CD4-positive, alpha-beta T cell (primary cell): ENCODE measurements at regions not wholly inside any gene's neighbourhood (a gene's known extent, or its start where the extent isn't known, plus 50 kb on each side); places are given as distances from the start of the nearest gene placed in this dataset.

Source experiments
- ATAC-seq: fragments of 200-7000 bp; cut with Tn5 transposase; one replicate; pipeline ENCODE4 v1.10.0; 2022; ENCODE audit warnings: mild to moderate bottlenecking; ENCODE audit not compliant: poor library complexity
- CTCF ChIA-PET: fragments of 350-600 bp; sonication (Branson Sonifier 250); formaldehyde crosslinking; loops from one replicate; lab custom pipeline; 2021; ENCODE audit warnings: antibody characterized with exemption, inconsistent platforms; lab: Charles Lee
- POLR2A ChIA-PET: fragments of 350-600 bp; sonication (Branson Sonifier 250); formaldehyde crosslinking; loops from one replicate; lab custom pipeline; 2021; ENCODE audit warnings: antibody characterized with exemption, inconsistent platforms; lab: Charles Lee
- DNase-seq, 14 experiments: peaks; one replicate each; pipeline ENCODE4 v3.0.0-alpha.2; 2013 to 2020; ENCODE audit warnings: mixed read lengths in 2 of 14
- H3K27ac ChIP-seq, 2 donors: one replicate each; pipeline versions ENCODE4 v1.5.1 to v1.7.0; 2013; ENCODE audit warnings: low read length in 2 of 2, low read depth in 1 of 2, mild to moderate bottlenecking in 1 of 2
- H3K27me3 ChIP-seq, 2 experiments: 1 replicate in 1 of 2; 2 replicates in 1 of 2; pipeline versions ENCODE4 v1.6.1 to v1.7.0; 2013; ENCODE audit warnings: low read length in 2 of 2, control low read depth in 1 of 2, mild to moderate bottlenecking in 1 of 2, moderate library complexity in 1 of 2; ENCODE audit not compliant: insufficient read depth in 2 of 2, control insufficient read depth in 1 of 2
- H3K36me3 ChIP-seq: one replicate; pipeline ENCODE4 v1.6.1; 2013; ENCODE audit warnings: low read length, control low read depth; ENCODE audit not compliant: insufficient read depth
- H3K4me1 ChIP-seq: one replicate; pipeline ENCODE4 v1.6.1; 2013; ENCODE audit warnings: low read length, control low read depth; ENCODE audit not compliant: insufficient read depth
- H3K4me3 ChIP-seq: one replicate; pipeline ENCODE4 v1.5.1; 2013; ENCODE audit warnings: mild to moderate bottlenecking, low read length, moderate library complexity
- H3K9me3 ChIP-seq, 2 experiments: 1 replicate in 1 of 2; 2 replicates in 1 of 2; pipeline versions ENCODE4 v1.6.1 to v1.7.0; 2013; ENCODE audit warnings: low read length in 2 of 2, mild to moderate bottlenecking in 2 of 2, control low read depth in 1 of 2, moderate library complexity in 1 of 2; ENCODE audit not compliant: control insufficient read depth in 1 of 2, insufficient read depth in 1 of 2
- H3K27ac Mint-ChIP-seq: one replicate; pipeline ENCODE4 v1.8.0; 2020; ENCODE audit warnings: mixed read lengths
- H3K27me3 Mint-ChIP-seq: one replicate; pipeline ENCODE4 v1.8.0; 2021; ENCODE audit warnings: mixed read lengths
- H3K36me3 Mint-ChIP-seq: one replicate; pipeline ENCODE4 v1.8.0; 2021; ENCODE audit warnings: low read depth, mixed read lengths
- H3K4me1 Mint-ChIP-seq: one replicate; pipeline ENCODE4 v1.8.0; 2021; ENCODE audit warnings: low read depth, mixed read lengths
- H3K4me3 Mint-ChIP-seq: one replicate; pipeline ENCODE4 v1.8.0; 2020; ENCODE audit warnings: mild to moderate bottlenecking, mixed read lengths
- H3K9me3 Mint-ChIP-seq: one replicate; pipeline ENCODE4 v1.8.0; 2020; ENCODE audit warnings: mixed read lengths
- intact Hi-C, 2 experiments: fragments of 100-400 bp; cut with DNase I in 1 of 2; cut with micrococcal nuclease in 1 of 2; formaldehyde crosslinking; loops; one replicate each; pipeline versions ENCODE4 v1.15.1 to v1.9.0; 2023 to 2025; cut with DNase I, micrococcal nuclease
- TF ChIP-seq, protein P1 (sequence below): fragments of 200-600 bp; IDR thresholded peaks from one replicate; pipeline ENCODE4 v1.8.0; 2022; ENCODE audit warnings: antibody characterized with exemption, mild to moderate bottlenecking

DNA sequence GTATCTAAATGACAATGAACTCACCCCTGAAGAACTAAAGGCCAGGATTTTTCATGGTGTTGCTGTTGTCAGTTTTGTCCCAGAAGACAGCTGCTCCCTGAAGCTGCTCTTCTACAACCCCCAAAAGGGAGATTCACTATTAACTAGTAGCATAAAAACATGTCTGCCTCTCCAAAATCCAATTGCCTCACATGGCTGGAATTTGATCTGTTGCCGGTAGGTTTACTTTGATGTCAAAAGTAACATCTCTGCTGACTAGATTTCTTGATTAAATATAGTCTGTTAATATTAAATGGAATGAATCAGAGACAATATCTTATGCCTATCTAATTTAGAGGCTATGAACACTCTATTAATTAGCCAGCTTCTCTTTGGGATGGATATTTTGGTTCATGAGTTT lies 425.4 kb downstream of the ETS1 start:
- Mint-ChIP-seq H3K36me3 (no peaks in the 10 kb centered on the region), H3K4me1 (peaks cover 17% of the 10 kb centered on the region), H3K27ac (no peak overlapping the region), H3K27me3 (no peaks in the 10 kb centered on the region), H3K4me3 (no peak overlapping the region), H3K9me3 (no peaks in the 10 kb centered on the region)
- no peak overlapping the region for H3K4me3 ChIP-seq
- ATAC-seq (no peak), DNase-seq (no peak)
- CTCF ChIA-PET = interaction anchor here (7.2 kb wide), 1 partner anchor 8 kb away, joined by 63 read pairs; no protein-coding TSS in a partner anchor
- H3K9me3 ChIP-seq = no peaks in the 10 kb centered on the region
- TF ChIP-seq, protein P1, sequence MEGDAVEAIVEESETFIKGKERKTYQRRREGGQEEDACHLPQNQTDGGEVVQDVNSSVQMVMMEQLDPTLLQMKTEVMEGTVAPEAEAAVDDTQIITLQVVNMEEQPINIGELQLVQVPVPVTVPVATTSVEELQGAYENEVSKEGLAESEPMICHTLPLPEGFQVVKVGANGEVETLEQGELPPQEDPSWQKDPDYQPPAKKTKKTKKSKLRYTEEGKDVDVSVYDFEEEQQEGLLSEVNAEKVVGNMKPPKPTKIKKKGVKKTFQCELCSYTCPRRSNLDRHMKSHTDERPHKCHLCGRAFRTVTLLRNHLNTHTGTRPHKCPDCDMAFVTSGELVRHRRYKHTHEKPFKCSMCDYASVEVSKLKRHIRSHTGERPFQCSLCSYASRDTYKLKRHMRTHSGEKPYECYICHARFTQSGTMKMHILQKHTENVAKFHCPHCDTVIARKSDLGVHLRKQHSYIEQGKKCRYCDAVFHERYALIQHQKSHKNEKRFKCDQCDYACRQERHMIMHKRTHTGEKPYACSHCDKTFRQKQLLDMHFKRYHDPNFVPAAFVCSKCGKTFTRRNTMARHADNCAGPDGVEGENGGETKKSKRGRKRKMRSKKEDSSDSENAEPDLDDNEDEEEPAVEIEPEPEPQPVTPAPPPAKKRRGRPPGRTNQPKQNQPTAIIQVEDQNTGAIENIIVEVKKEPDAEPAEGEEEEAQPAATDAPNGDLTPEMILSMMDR = no peak
- H3K36me3 ChIP-seq = no peaks in the 10 kb centered on the region
- H3K27me3 ChIP-seq = no peaks in the 10 kb centered on the region
- H3K27ac ChIP-seq = no peak overlapping the region
- POLR2A ChIA-PET = interaction anchor here (1.4 kb wide), 1 partner anchor 125 kb away, joined by 3 read pairs; no protein-coding TSS in a partner anchor
- intact Hi-C loops = no loop called here
- H3K4me1 ChIP-seq = no peaks in the 10 kb centered on the region

DNA sequence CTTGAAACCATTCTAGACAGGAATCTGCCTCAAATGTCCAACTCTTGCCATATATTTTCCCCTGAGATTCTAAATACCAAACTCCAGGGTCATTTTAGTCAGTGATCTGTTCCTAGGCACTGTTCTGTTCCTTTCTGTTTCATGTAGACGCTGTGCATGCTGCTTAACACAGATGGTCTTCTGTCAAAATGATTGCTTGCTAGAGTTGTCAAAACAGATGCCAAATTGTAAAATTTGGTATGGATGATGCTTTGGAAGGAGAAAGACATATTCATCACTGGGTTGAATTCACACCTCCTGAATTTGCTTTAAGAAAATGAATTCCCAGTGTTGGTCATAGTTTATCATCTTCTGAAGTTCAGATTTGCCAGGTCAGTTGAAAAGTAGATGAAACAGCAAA lies 425.9 kb downstream of the ETS1 start:
- intact Hi-C loops = no loop called here
- no peak for DNase-seq
- Histone ChIP-seq H3K9me3 (no peaks in the 10 kb centered on the region), H3K4me1 (no peaks in the 10 kb centered on the region), H3K27ac (no peak overlapping the region), H3K36me3 (no peaks in the 10 kb centered on the region), H3K27me3 (no peaks in the 10 kb centered on the region), H3K4me3 (no peak overlapping the region)
- ATAC-seq = no peak
- no peak overlapping the region for H3K4me3 Mint-ChIP-seq
- no peaks in the 10 kb centered on the region for H3K9me3 Mint-ChIP-seq
- TF ChIP-seq, protein P1 = no peak
- POLR2A ChIA-PET = interaction anchor here (1.2 kb wide), 1 partner anchor 122 kb away, joined by 3 read pairs; no protein-coding TSS in a partner anchor
- no peaks in the 10 kb centered on the region for H3K27me3 Mint-ChIP-seq
- no peaks in the 10 kb centered on the region for H3K36me3 Mint-ChIP-seq
- CTCF ChIA-PET = interaction anchor here (7.2 kb wide), 1 partner anchor 9 kb away, joined by 63 read pairs; no protein-coding TSS in a partner anchor
- H3K4me1 Mint-ChIP-seq = peaks cover 17% of the 10 kb centered on the region
- no peak overlapping the region for H3K27ac Mint-ChIP-seq

DNA sequence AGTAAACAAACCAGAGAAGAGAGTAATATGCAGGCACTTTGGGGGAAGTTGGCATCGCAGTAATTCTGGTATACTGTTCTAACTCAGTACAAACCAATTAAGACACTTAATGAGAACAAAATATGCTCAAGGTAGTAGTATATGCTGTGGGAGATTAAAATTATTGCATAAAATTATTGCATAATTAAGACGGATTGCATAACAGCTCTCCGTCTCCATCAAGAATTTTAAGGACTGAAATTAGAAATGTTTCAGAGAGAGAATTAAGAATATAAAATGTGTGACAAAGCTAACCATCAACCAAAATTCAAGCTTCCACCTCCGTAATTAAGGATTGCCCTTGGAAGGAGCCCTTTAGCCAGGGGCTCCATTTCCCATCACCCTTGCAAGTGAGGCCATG lies 428.5 kb downstream of the ETS1 start:
- POLR2A ChIA-PET = interaction anchor here (2.5 kb wide), 1 partner anchor 120 kb away, joined by 21 read pairs; no protein-coding TSS in a partner anchor

More for the DNA sequence above, 428.5 kb downstream of the ETS1 start:
- Histone ChIP-seq H3K27me3 (no peaks in the 10 kb centered on the region), H3K4me3 (no peak overlapping the region), H3K27ac (no peak overlapping the region), H3K36me3 (no peaks in the 10 kb centered on the region), H3K4me1 (no peaks in the 10 kb centered on the region), H3K9me3 (no peaks in the 10 kb centered on the region)
- no peak for ATAC-seq
- TF ChIP-seq, protein P1 = no peak
- no peak for DNase-seq
- Mint-ChIP-seq H3K4me1 (peaks cover 8% of the 10 kb centered on the region), H3K9me3 (no peaks in the 10 kb centered on the region), H3K27me3 (no peaks in the 10 kb centered on the region), H3K4me3 (no peak overlapping the region), H3K27ac (no peak overlapping the region), H3K36me3 (no peaks in the 10 kb centered on the region)
- intact Hi-C loops = loop anchor here (1.0 to 5.0 kb wide), 6 partner anchors 13 to 798 kb away; no protein-coding TSS in a partner anchor
- CTCF ChIA-PET = interaction anchor here (1.6 to 7.2 kb wide), 5 partner anchors 8 to 126 kb away, joined by 4 to 63 read pairs (median 7); no protein-coding TSS in a partner anchor
